Erythroblast (primary cell): ENCODE measurements at regions not wholly inside any gene's neighbourhood (a gene's known extent, or its start where the extent isn't known, plus 50 kb on each side); places are given as distances from the start of the nearest gene placed in this dataset.

Experiments
- GATA1 ChIP-seq: IDR thresholded peaks from 2 replicates; pipeline ENCODE4 v1.6.1; 2011; ENCODE audit warnings: low read depth, mild to moderate bottlenecking, control low read depth, low read length, moderate library complexity
- POLR2A ChIP-seq: IDR thresholded peaks from 2 replicates; pipeline ENCODE4 v1.6.1; 2011; ENCODE audit warnings: mild to moderate bottlenecking, low read length

DNA sequence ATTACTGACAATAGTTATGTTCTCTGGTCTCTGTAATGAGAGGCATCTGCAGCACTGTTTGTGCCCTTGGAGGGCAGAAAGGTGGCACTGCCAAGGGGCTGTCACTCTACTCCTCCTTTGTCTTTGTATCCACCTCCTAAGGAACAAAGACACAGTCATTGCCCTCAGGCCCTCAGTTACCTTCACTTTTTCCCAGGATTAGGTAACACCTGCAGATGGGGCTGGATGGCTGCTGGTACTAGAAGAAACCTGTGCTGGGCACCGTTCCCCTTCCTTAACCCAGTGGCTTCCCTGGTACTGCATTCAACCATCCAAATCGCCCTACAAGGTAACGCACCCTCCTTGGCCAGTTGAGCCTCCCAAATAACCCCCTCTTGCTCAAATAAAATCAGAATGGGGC lies 246.9 kb upstream of the NEBL start:
- no peak for TF ChIP-seq POLR2A
- no peak for TF ChIP-seq GATA1
